WTC11 (cell line): ENCODE measurements at regions not wholly inside any gene's neighbourhood (a gene's known extent, or its start where the extent isn't known, plus 50 kb on each side); places are given as distances from the start of the nearest gene placed in this dataset.

Source experiments
- ATAC-seq: fragments of 200-7000 bp; cut with Tn5 transposase; 2 replicates; pipeline ENCODE4 v1.10.0; 2021; ENCODE audit warnings: mild to moderate bottlenecking, moderate library complexity
- CTCF ChIA-PET: fragments of 300-600 bp; sonication (Branson Sonifier 250); formaldehyde crosslinking; loops from one replicate; lab custom pipeline; 2021; ENCODE audit warnings: antibody characterized with exemption; lab: Charles Lee
- POLR2A ChIA-PET: fragments of 350-600 bp; sonication (Branson Sonifier 250); formaldehyde crosslinking; loops from one replicate; lab custom pipeline; 2021; ENCODE audit warnings: antibody characterized with exemption; lab: Charles Lee
- DNase-seq: peaks from one replicate; pipeline ENCODE4 v3.0.0; 2021; ENCODE audit warnings: low spot score
- H3K27ac Mint-ChIP-seq: 2 replicates; pipeline ENCODE4 v1.8.0; 2021; ENCODE audit warnings: mixed read lengths
- H3K27me3 Mint-ChIP-seq: 2 replicates; pipeline ENCODE4 v1.8.0; 2021; ENCODE audit warnings: low read depth, mild to moderate bottlenecking, moderate library complexity, mixed read lengths
- H3K36me3 Mint-ChIP-seq: 2 replicates; pipeline ENCODE4 v1.8.0; 2021; ENCODE audit warnings: mixed read lengths
- H3K4me1 Mint-ChIP-seq: 2 replicates; pipeline ENCODE4 v1.8.0; 2022; ENCODE audit warnings: mixed read lengths
- H3K4me3 Mint-ChIP-seq: 2 replicates; pipeline ENCODE4 v1.8.0; 2021; ENCODE audit warnings: mild to moderate bottlenecking, moderate library complexity, mixed read lengths
- H3K9me3 Mint-ChIP-seq: 2 replicates; pipeline ENCODE4 v1.8.0; 2021; ENCODE audit warnings: mixed read lengths
- ARID4B ChIP-seq: sonication (generic); formaldehyde crosslinking; IDR thresholded peaks from 2 replicates; pipeline ENCODE4 v1.8.0; 2023; ENCODE audit warnings: missing genetic modification reagents, mild to moderate bottlenecking, borderline replicate concordance
- ATF6 ChIP-seq: sonication (generic); formaldehyde crosslinking; IDR thresholded peaks from 2 replicates; pipeline ENCODE4 v1.8.1; 2023; ENCODE audit warnings: mild to moderate bottlenecking, missing genetic modification reagents
- E2F1 ChIP-seq: sonication (generic); formaldehyde crosslinking; IDR thresholded peaks from 2 replicates; pipeline ENCODE4 v1.8.0; 2022; ENCODE audit warnings: mild to moderate bottlenecking, missing genetic modification reagents
- FOXJ3 ChIP-seq: sonication (generic); formaldehyde crosslinking; IDR thresholded peaks from 2 replicates; pipeline ENCODE4 v1.9.0; 2021; ENCODE audit warnings: missing genetic modification reagents, mild to moderate bottlenecking, borderline replicate concordance
- GRHL2 ChIP-seq: fragments of 250-450 bp; sonication (Bioruptor Pico); IDR thresholded peaks from 2 replicates; pipeline ENCODE4 v1.8.0; 2022; ENCODE audit warnings: mild to moderate bottlenecking, moderate library complexity; ENCODE audit not compliant: insufficient replicate concordance, severe bottlenecking
- NFYB ChIP-seq: sonication (generic); formaldehyde crosslinking; conservative IDR thresholded peaks from 2 replicates; pipeline ENCODE4 v1.8.0; 2022; ENCODE audit warnings: low read depth, missing genetic modification reagents
- PREB ChIP-seq: sonication (generic); formaldehyde crosslinking; IDR thresholded peaks from 2 replicates; pipeline ENCODE4 v1.8.1; 2022; ENCODE audit warnings: mild to moderate bottlenecking, missing genetic modification reagents, moderate library complexity, borderline replicate concordance
- RELA ChIP-seq: sonication (generic); formaldehyde crosslinking; IDR thresholded peaks from 2 replicates; pipeline ENCODE4 v1.8.1; 2022; ENCODE audit warnings: missing genetic modification reagents, mild to moderate bottlenecking, borderline replicate concordance
- RORB ChIP-seq: fragments of 250-450 bp; sonication (Bioruptor Pico); IDR thresholded peaks from 2 replicates; pipeline ENCODE4 v1.9.0; 2021; ENCODE audit warnings: mild to moderate bottlenecking
- TEAD1 ChIP-seq: sonication (generic); formaldehyde crosslinking; IDR thresholded peaks from 2 replicates; pipeline ENCODE4 v1.8.0; 2022; ENCODE audit warnings: mild to moderate bottlenecking, missing genetic modification reagents
- USF2 ChIP-seq: sonication (generic); formaldehyde crosslinking; IDR thresholded peaks from 2 replicates; pipeline ENCODE4 v1.8.1; 2023; ENCODE audit warnings: mild to moderate bottlenecking, missing genetic modification reagents, moderate library complexity
- ZNF263 ChIP-seq: sonication (generic); formaldehyde crosslinking; IDR thresholded peaks from 2 replicates; pipeline ENCODE4 v1.8.1; 2022; ENCODE audit warnings: low read depth, mild to moderate bottlenecking, moderate library complexity, missing genetic modification reagents
- ZNF512 ChIP-seq: sonication (generic); formaldehyde crosslinking; IDR thresholded peaks from 2 replicates; pipeline ENCODE4 v1.8.1; 2022; ENCODE audit warnings: missing genetic modification reagents, borderline replicate concordance

- CTCF ChIA-PET, result no interaction called here
- no peak for ATAC-seq
These were observed 130.4 kb downstream of the ESM1 start for GRCh38 chr5:54854883-54855581.

More at GRCh38 chr5:54854883-54855581, 130.4 kb downstream of the ESM1 start:
- no peak overlapping the region for H3K4me3 Mint-ChIP-seq
- POLR2A ChIA-PET, result no interaction called here
- H3K9me3 Mint-ChIP-seq, result peaks cover 38% of the 10 kb centered on the region
- peaks cover 10% of the 10 kb centered on the region for H3K4me1 Mint-ChIP-seq
- H3K27ac Mint-ChIP-seq, result no peak overlapping the region
- peaks cover 12% of the 10 kb centered on the region for H3K36me3 Mint-ChIP-seq
- TF ChIP-seq NFYB (no peak), ATF6 (CRISPR knock-in tag) (no peak), PREB (CRISPR knock-in tag) (no peak), TEAD1 (no peak), RELA (CRISPR knock-in tag) (no peak), RORB (no peak), ZNF263 (CRISPR knock-in tag) (no peak), ARID4B (CRISPR knock-in tag) (no peak), FOXJ3 (CRISPR knock-in tag) (no peak), E2F1 (CRISPR knock-in tag) (no peak), USF2 (CRISPR knock-in tag) (no peak), GRHL2 (no peak), ZNF512 (CRISPR knock-in tag) (no peak)
- peaks cover 6% of the 10 kb centered on the region; the same call in 1 of the 2 replicates for H3K27me3 Mint-ChIP-seq
- no peak for DNase-seq
